Neural crest cell (in vitro differentiated cells): ENCODE measurements at regions not wholly inside any gene's neighbourhood (a gene's known extent, or its start where the extent isn't known, plus 50 kb on each side); places are given as distances from the start of the nearest gene placed in this dataset.

Source experiments
- DNase-seq: peaks from one replicate; pipeline ENCODE4 v3.0.0; 2021; ENCODE audit warnings: low read depth, mixed read lengths, low spot score
- H3K27ac Mint-ChIP-seq: one replicate; pipeline ENCODE4 v1.8.0; 2021; ENCODE audit warnings: mild to moderate bottlenecking, mixed read lengths; ENCODE audit not compliant: unreplicated experiment
- H3K27me3 Mint-ChIP-seq: 2 replicates; pipeline ENCODE4 v1.8.0; 2021; ENCODE audit warnings: low read depth, mild to moderate bottlenecking, mixed read lengths
- H3K36me3 Mint-ChIP-seq: 2 replicates; pipeline ENCODE4 v1.8.0; 2021; ENCODE audit warnings: low read depth, mild to moderate bottlenecking, mixed read lengths
- H3K4me1 Mint-ChIP-seq: 2 replicates; pipeline ENCODE4 v1.8.0; 2021; ENCODE audit warnings: mixed read lengths
- H3K4me3 Mint-ChIP-seq: one replicate; pipeline ENCODE4 v1.8.0; 2021; ENCODE audit warnings: mild to moderate bottlenecking, mixed read lengths
- H3K9me3 Mint-ChIP-seq: 2 replicates; pipeline ENCODE4 v1.8.0; 2021; ENCODE audit warnings: mixed read lengths
- CTCF ChIP-seq: fragments of 200-600 bp; sonication (generic); conservative IDR thresholded peaks from 2 replicates; pipeline ENCODE4 v1.5.0; 2021; ENCODE audit warnings: antibody characterized with exemption, mild to moderate bottlenecking

- peaks cover 6% of the 10 kb centered on the region for H3K4me1 Mint-ChIP-seq
- H3K27me3 Mint-ChIP-seq = no peaks in the 10 kb centered on the region
- H3K36me3 Mint-ChIP-seq = no peaks in the 10 kb centered on the region
- peaks cover 3% of the 10 kb centered on the region for H3K9me3 Mint-ChIP-seq
- H3K27ac Mint-ChIP-seq = no peak overlapping the region
- no peak for TF ChIP-seq CTCF
- no peak overlapping the region for H3K4me3 Mint-ChIP-seq
- DNase-seq = no peak
Measured at GRCh38 chr2:195488567-195488966, 168.5 kb upstream of the SLC39A10 start.

- H3K27ac Mint-ChIP-seq = no peak overlapping the region
- no peak for TF ChIP-seq CTCF
- no peak overlapping the region for H3K4me3 Mint-ChIP-seq
- peaks cover 6% of the 10 kb centered on the region for H3K4me1 Mint-ChIP-seq
- DNase-seq = no peak
- H3K27me3 Mint-ChIP-seq = no peaks in the 10 kb centered on the region
- no peaks in the 10 kb centered on the region for H3K9me3 Mint-ChIP-seq
- no peaks in the 10 kb centered on the region for H3K36me3 Mint-ChIP-seq
Measured at GRCh38 chr2:195486987-195487644, 169.9 kb upstream of the SLC39A10 start.

- H3K27ac Mint-ChIP-seq = no peak overlapping the region
- H3K36me3 Mint-ChIP-seq = no peaks in the 10 kb centered on the region
- no peaks in the 10 kb centered on the region for H3K9me3 Mint-ChIP-seq
- DNase-seq = no peak
- peaks cover 6% of the 10 kb centered on the region for H3K4me1 Mint-ChIP-seq
- no peak for TF ChIP-seq CTCF
- no peaks in the 10 kb centered on the region for H3K27me3 Mint-ChIP-seq
- no peak overlapping the region for H3K4me3 Mint-ChIP-seq
Measured at GRCh38 chr2:195486520-195486919, 170.5 kb upstream of the SLC39A10 start.

GRCh38 chr2:195482010-195482409 lies 175.0 kb upstream of the SLC39A10 start:
- Mint-ChIP-seq H3K27ac (no peak overlapping the region), H3K4me3 (no peak overlapping the region), H3K27me3 (no peaks in the 10 kb centered on the region), H3K9me3 (peaks cover 2% of the 10 kb centered on the region), H3K4me1 (peaks cover 9% of the 10 kb centered on the region), H3K36me3 (no peaks in the 10 kb centered on the region)
- no peak for DNase-seq
- TF ChIP-seq CTCF = no peak

GRCh38 chr2:195480121-195480520 lies 176.9 kb upstream of the SLC39A10 start:
- Mint-ChIP-seq H3K36me3 (no peaks in the 10 kb centered on the region), H3K27ac (no peak overlapping the region), H3K4me1 (peaks cover 8% of the 10 kb centered on the region), H3K27me3 (no peaks in the 10 kb centered on the region), H3K9me3 (peaks cover 2% of the 10 kb centered on the region), H3K4me3 (no peak overlapping the region)
- DNase-seq = no peak
- TF ChIP-seq CTCF = no peak
